Superior temporal gyrus (tissue), 1 donor: ENCODE measurements at regions not wholly inside any gene's neighbourhood (a gene's known extent, or its start where the extent isn't known, plus 50 kb on each side); places are given as distances from the start of the nearest gene placed in this dataset.
A peak's percentile ranks its signal among the peaks of the same experiment; 100 is the strongest.

Source experiments
- DNase-seq: peaks from one replicate; pipeline ENCODE4 v3.0.0-alpha.2; 2016; ENCODE audit errors: extremely low spot score

DNA sequence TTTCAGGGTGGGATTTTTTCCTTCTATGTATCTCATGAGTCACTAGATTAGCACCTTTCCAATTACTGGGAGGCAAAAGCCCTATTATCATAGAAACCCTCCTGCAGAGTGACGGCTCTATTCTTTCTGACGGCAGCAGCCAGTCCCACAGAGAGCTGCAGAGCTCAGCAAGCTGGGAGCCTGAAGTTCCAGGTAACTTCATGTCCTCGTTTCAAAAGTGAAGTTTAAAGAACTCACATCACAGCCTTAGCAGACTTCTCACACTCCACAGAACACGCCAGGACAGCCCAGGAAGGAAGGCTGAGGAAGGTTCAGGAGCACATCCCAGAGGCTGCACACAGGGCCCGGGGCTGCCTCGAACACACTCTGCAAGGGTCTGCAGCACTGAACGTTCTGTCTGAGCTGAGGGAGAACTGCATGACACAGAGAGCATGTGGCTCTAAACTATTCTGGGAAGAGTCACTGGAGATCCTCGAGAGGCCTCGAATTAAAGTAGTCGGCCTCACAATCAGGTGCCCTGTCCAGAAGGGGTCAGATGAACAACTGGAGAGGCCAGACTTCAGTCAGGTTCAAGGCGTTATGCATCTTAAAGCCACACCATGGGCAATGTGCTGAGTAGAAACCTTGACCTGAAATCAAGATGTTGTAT is 104.2 kb upstream of the DRD2 start:
- DNase-seq: no peak

- DNase-seq: no peak
These were observed 103.6 kb upstream of the DRD2 start for GRCh38 chr11:113578715-113579250.

GRCh38 chr11:113578033-113578380 is 102.8 kb upstream of the DRD2 start:
- no peak for DNase-seq

- no peak for DNase-seq
These were observed 102.3 kb upstream of the DRD2 start for GRCh38 chr11:113577356-113578032.

DNA sequence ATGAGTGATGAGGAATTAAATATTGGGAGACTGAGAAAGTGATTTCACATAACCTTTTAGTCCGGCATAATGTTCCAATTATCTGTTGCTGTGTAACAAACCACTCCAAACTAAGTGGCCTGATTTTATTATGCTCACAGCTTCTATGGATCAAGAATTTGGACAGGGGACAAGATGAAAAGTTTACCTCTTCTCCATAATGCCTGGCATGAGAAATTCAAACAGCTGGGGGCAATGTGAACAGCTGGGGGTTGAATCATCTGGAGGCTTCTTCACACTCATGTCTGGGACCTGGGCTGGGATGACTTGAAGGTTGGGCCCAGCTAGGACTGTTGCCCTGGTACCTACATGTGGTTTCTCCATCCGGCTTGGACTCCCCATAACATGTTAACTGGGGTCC is 99.4 kb upstream of the DRD2 start:
- DNase-seq: no peak

DNA sequence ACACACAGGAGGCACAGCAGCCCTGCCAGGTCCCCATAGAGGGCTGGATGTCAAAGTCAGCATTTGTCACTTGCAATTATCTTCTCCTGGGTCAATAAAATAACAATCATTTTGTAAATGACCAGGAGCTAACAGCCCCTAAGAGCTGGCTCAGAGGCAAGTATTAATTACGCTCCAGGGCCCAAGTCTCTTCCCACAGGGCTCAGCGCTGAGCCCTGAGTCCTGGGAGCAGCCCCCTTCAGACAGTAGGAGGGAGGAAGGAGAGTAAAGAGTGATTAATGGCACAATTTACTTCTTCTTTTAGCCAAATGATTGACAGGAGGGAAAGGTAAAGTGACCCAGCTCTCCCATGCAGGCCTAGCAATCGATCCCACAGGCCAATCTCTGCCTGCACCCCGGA is 99.0 kb upstream of the DRD2 start:
- DNase-seq: no peak

- DNase-seq: no peak
These were observed 97.0 kb upstream of the DRD2 start for GRCh38 chr11:113572136-113572735.

- DNase-seq: no peak
These were observed 96.3 kb upstream of the DRD2 start for GRCh38 chr11:113571531-113571930.

DNA sequence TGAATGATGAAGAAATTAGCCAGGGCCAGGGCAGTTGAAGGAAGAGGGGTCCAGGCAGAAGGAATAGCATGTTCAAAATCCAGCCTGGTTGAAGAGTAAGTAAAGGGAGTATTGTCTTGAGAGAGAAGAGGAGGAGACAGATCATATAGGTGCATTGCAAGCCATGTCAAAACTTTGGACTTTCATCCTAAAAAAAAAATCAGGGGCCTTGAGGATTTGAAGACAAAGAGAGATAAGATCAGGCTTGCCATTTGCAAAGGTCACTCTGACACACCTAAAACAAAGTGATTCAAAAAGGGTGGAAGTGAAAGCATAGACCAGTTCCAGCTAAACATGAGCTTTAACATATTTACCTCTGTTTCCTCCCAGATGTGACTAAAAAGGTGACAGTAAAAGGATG is 95.7 kb upstream of the DRD2 start:
- DNase-seq: no peak

DNA sequence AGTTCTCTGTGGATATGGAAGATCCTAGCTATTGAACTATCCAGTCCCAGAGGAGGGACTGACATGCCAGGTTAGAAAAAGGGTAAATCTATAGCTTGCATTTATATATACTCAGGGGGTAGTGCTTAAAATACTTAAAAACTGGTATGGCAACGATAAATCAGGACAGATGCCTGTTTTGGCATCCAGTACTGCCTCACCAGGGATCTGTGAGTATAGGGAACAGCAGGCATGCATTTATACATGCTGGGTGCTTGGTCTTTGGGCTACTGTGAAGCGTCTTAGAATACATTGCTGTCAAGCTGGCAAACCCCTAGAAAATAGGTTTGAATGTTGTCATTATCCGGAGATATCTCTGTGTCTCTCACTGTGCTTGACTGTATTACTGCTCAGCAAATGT is 94.2 kb upstream of the DRD2 start:
- no peak for DNase-seq

- no peak for DNase-seq
These were observed 93.4 kb upstream of the DRD2 start for GRCh38 chr11:113568566-113568965.

DNA sequence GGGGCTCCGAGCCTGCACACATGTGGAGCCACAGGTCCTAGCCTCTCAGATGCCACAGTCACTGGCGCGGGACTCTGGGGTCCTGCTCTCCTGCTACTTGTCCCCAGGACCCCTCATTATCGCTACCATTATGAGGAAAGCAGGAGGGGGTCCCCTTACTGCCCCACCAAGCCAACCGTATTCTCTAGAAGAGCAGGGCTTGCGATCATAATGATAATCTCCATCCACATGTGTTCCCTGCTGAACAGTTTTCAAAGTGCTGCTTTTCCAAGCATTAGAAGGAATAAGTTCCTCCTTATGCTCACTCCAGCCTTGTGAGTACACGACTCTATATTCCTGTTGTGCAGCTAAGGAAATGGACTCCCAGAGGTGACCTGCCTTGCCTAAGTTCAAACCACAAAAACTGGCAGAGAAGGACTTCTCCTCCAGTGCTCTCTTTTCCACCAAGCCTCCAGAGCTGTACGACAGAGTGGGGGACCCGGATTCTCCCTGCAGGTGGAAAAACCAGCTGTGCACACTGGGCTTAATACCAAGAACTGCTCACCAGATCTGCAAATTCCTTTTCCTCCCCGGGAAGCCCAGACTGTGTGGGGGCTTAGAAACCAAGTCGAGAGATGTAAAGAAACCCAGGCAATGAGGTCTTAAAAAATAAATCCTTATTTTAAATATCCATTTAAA is 92.8 kb upstream of the DRD2 start:
- no peak for DNase-seq

DNA sequence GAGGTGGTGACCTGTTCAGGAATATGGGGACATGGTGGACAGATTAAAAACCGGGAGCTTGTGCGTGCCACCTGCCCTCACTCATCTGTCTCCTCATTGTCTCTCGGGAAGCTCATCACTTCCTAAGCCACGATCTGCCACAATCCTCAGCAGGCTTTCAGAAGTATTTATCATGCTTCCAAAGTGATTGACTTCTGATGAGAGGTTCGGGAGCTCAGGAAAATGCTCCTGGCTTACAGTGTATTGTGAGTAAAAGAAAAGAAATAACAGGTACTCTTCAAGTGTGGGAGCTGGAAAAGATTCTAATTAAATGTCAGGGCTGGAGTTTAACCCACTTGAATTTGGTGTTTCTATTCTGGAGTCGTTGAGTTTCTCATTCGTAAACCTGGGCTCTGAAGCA is 91.9 kb upstream of the DRD2 start:
- DNase-seq: no peak

GRCh38 chr11:113564527-113565130 is 89.4 kb upstream of the DRD2 start:
- no peak for DNase-seq

GRCh38 chr11:113563766-113564526 is 88.7 kb upstream of the DRD2 start:
- no peak for DNase-seq

DNA sequence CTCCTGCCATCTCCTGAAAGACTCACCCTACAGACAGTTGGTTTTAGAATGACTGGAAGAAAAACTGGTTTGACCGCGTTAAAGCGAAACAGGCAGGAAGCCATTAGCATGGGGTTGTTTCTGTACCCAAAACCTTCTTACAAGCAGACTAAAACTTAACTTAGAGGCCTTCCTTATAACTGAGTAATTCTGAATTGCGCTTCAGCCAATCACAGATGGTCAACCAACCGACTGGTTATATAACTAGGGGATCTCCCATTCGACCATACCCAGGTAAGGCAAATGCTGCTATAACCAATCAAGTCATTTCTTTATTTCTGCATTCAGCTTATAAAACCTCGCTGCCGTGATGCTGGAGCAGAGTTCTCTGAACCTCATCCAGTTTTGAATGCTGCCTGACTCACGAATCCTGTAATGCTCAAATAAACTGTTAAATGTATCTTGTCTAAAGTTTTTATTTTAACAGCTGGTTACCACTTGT is 87.8 kb upstream of the DRD2 start:
- DNase-seq: peak; percentile 29

- DNase-seq: no peak
These were observed 87.4 kb upstream of the DRD2 start for GRCh38 chr11:113562576-113562975.

DNA sequence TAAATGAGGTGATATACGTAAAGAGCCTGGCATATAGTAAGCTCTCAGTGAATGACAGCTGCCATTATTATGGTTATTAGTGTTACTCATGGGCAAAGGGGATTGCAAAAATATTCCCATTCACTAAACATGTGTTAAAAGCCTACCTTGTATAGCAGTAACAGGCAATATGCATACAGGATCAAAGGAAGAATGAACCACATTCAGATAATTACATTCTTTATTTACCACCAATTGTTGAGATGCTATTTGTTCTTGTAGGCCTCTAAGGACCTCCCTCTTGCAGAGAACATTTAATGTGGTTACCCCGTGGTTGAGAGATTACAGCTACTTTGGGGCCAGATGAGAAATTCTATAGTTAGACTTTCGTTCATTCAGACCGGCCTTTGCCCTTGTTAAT is 82.7 kb upstream of the DRD2 start:
- no peak for DNase-seq

DNA sequence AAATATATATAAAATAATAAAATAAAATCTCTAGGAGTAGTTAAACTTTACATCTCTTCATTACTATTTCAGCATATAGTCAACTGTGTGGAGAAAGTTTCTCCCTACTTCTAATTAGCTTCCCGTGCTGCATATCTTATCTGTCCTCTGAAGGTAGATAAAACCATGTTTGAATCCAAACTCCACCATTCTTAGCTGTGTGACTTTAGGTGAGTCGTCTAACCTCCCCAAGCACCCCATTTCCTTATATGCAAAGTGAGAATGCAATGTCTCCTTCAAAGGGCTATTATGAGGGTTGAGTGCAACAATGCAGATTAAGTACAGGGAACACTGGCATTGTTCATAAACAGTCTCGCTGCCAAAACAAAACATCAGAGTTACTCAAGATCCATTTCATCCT is 80.8 kb upstream of the DRD2 start:
- DNase-seq: no peak

DNA sequence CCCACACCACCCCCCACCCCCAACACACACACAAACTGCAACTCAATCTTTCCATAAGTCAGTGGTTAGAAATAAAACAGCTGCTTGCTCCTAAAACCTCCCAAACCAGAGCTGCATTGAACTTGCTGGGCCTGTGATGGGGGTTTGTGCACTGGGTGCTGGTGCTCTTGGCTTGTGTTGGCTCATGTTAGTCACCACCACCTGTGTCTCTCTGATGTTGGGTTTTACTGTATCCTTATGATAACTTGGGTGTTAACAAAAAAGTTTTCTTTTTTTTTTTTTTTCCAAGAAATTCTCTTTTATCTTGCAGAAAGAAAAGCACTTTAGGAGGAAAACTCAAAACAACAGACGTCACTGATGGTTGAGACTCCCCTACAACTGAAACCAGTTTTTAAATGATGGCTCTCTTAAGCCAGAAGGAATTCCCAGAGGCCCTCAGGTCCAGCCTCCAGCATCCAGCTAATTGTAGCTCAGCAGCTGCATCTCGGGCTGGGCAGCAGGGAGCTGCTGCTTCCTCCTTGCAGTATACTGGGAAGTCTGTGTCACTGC is 79.9 kb upstream of the DRD2 start:
- DNase-seq: no peak

- no peak for DNase-seq
These were observed 79.3 kb upstream of the DRD2 start for GRCh38 chr11:113554526-113554925.
